Common myeloid progenitor, CD34-positive (primary cell): ENCODE measurements at regions not wholly inside any gene's neighbourhood (a gene's known extent, or its start where the extent isn't known, plus 50 kb on each side); places are given as distances from the start of the nearest gene placed in this dataset.
"Not testable (repeated sequence)": the region's sequence is repeated elsewhere in the genome, so short reads cannot be mapped to it uniquely, and the experiment has no call there.

Source experiments
- CTCF ChIA-PET: fragments of 350-600 bp; sonication (Branson Sonifier 250); formaldehyde crosslinking; loops from one replicate; lab custom pipeline; 2021; ENCODE audit warnings: antibody characterized with exemption; lab: Charles Lee
- POLR2A ChIA-PET: fragments of 350-600 bp; sonication (Branson Sonifier 250); formaldehyde crosslinking; loops from one replicate; lab custom pipeline; 2021; ENCODE audit warnings: antibody characterized with exemption; lab: Charles Lee
- DNase-seq, 3 donors: peaks; one replicate each; pipeline versions ENCODE4 v3.0.0 to v3.0.0-alpha.2; 2013
- H3K27ac ChIP-seq, 2 experiments: 1 replicate in 1 of 2; 2 replicates in 1 of 2; pipeline ENCODE4 v1.7.0; 2013; ENCODE audit warnings: inconsistent platforms in 2 of 2, low read length in 2 of 2, mild to moderate bottlenecking in 2 of 2, low read depth in 1 of 2, moderate library complexity in 1 of 2; ENCODE audit not compliant: severe bottlenecking in 2 of 2, insufficient read depth in 1 of 2, poor library complexity in 1 of 2
- H3K27me3 ChIP-seq, 5 experiments: replicated peaks in 2 of 5; 1 replicate in 3 of 5; 2 replicates in 2 of 5; pipeline versions ENCODE4 v1.6.1 to v1.7.0; 2013; ENCODE audit warnings: low read length in 4 of 5, mild to moderate bottlenecking in 2 of 5, moderate library complexity in 2 of 5, inconsistent platforms in 1 of 5; ENCODE audit not compliant: insufficient read depth in 5 of 5, control insufficient read depth in 4 of 5
- H3K36me3 ChIP-seq, 4 experiments: 1 replicate in 2 of 4; 2 replicates in 2 of 4; pipeline versions ENCODE4 v1.6.1 to v1.7.0; 2013; ENCODE audit warnings: low read length in 3 of 4, control low read depth in 1 of 4, mild to moderate bottlenecking in 1 of 4; ENCODE audit not compliant: control insufficient read depth in 4 of 4, insufficient read depth in 4 of 4
- H3K4me1 ChIP-seq, 4 experiments: 1 replicate in 3 of 4; 2 replicates in 1 of 4; pipeline versions ENCODE4 v1.6.1 to v1.7.1; 2013; ENCODE audit warnings: low read length in 3 of 4, mild to moderate bottlenecking in 3 of 4, control low read depth in 1 of 4, inconsistent platforms in 1 of 4, moderate library complexity in 1 of 4; ENCODE audit not compliant: control insufficient read depth in 4 of 4, insufficient read depth in 4 of 4; ENCODE audit errors: control extremely low read depth in 1 of 4
- H3K4me3 ChIP-seq, 7 experiments: 1 replicate in 4 of 7; 2 replicates in 3 of 7; pipeline versions ENCODE4 v1.5.1 to v1.7.0; 2013; ENCODE audit warnings: mild to moderate bottlenecking in 7 of 7, low read length in 6 of 7, moderate library complexity in 6 of 7, inconsistent platforms in 2 of 7, low read depth in 2 of 7, control low read depth in 1 of 7; ENCODE audit not compliant: insufficient read depth in 4 of 7, control insufficient read depth in 1 of 7; ENCODE audit errors: extremely low read depth in 1 of 7
- H3K9me3 ChIP-seq, 5 experiments: 1 replicate in 4 of 5; 2 replicates in 1 of 5; pipeline versions ENCODE4 v1.6.1 to v1.7.1; 2013; ENCODE audit warnings: low read length in 4 of 5, mild to moderate bottlenecking in 2 of 5, inconsistent platforms in 1 of 5, low read depth in 1 of 5, moderate library complexity in 1 of 5; ENCODE audit not compliant: control insufficient read depth in 4 of 5, insufficient read depth in 2 of 5; ENCODE audit errors: control extremely low read depth in 1 of 5
- WGBS: methylation state at CpG from one replicate; pipeline ENCODE4 v1.1.5; 2013; ENCODE audit not compliant: insufficient coverage; 5-methylcytosine and 5-hydroxymethylcytosine counted together

DNA sequence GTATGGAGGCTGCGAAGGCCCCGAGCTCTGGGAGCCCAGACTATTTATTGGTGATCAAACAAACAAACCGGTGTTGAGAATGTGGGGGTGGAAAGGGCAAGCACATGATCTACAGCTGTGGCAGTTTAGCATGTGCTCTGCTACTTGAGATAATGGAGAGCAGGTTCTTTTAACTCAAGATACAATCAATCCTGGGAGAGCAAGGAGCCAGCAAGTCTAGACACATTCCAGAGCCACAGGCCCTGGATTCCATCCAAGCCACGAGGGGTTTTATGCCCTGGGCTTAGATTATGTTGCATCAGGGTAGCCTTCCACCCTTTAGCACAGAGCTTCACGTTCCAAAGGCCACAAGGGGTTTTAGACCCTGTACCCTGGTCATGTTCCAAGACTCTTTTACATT lies 355.9 kb upstream of the ARID1B start:
- Histone ChIP-seq H3K9me3 (peaks cover 0 to 16% (median 0%) of the 10 kb centered on the region in 5 experiments), H3K4me1 (peaks cover 8 to 32% (median 22%) of the 10 kb centered on the region in 4 experiments)
- CTCF ChIA-PET, result interaction anchor here (0.9 kb wide), 1 partner anchor 36 kb away, joined by 3 read pairs; no protein-coding TSS in a partner anchor
- DNase-seq, result peak in 1 of 3 donors; percentile 17
- POLR2A ChIA-PET, H3K27me3 ChIP-seq, H3K4me3 ChIP-seq, H3K27ac ChIP-seq, H3K36me3 ChIP-seq: not testable (repeated sequence)
- 52% methylated on average over 3 of the region's 5 CpGs for WGBS

DNA sequence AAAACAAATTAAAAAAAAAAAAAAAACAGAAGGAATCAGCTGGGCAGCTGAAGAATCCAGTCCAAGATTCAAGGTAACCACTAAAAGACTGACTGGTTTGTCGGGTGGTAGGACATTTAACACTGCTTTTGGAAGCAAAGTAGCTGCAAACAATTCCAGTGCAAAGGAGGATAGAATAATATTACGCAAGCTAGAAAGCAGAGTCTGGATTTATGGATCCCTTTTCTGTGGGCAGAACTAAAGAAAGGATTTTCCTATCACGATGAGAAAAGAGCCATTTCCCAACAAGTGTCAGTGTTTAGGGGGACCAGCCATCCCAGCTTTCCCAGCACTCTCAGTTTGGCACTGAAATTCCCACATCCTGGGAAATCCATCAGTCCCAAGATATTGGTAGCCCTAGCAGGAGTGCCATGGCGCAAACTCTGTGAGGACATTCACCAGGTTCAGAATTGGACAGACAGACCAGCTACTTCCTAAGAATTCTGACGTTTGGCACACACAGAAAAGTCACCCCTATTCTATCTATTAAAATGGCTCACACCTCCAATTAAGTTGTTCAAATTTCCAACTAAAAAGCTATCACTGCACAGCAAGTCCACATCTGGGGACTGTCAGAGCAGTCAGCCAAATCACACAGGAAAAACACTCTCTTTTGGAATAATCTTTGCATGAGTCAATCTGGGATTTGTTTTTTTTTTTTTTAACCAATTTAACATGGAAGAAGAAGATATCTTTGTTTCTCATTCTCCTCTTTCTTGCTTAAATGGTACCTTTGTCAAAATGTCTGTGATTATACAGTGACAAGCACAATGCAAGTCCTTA lies 356.8 kb upstream of the ARID1B start:
- H3K4me3 ChIP-seq, result no peak overlapping the region
- H3K27me3 ChIP-seq, result no peaks in the 10 kb centered on the region
- no peaks in the 10 kb centered on the region for H3K36me3 ChIP-seq
- no peak for DNase-seq
- WGBS, result 93% methylated on average over 5 of the region's 5 CpGs
- no peak overlapping the region for H3K27ac ChIP-seq
- H3K9me3 ChIP-seq, result peaks cover 0 to 21% (median 2%) of the 10 kb centered on the region in 5 experiments
- ChIA-PET CTCF (interaction anchor here (1.3 kb wide), 1 partner anchor 9 kb away, joined by 4 read pairs; no protein-coding TSS in a partner anchor), POLR2A (no interaction called here)
- H3K4me1 ChIP-seq, result peaks cover 8 to 27% (median 22%) of the 10 kb centered on the region in 4 experiments

DNA sequence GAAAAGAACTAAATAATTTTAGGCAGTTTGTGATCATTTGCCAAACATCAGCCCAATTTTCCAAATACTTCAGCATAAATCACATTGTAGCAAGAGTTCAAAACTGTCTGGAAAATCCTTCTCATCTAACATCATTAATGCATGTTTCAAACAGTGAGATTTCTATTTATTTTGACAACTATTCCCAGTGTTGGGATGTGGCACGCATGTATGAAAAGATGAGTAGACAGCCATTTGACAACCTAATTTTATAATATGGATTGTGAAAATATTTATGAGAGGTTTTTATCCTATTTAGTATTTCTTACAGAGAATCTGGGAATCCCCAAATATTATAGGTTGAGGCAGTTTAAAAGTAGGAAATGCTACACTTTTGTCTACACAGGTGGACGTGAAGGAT lies 357.6 kb upstream of the ARID1B start:
- H3K27me3 ChIP-seq, result no peaks in the 10 kb centered on the region
- ChIA-PET CTCF (interaction anchor here (1.3 kb wide), 1 partner anchor 8 kb away, joined by 4 read pairs; no protein-coding TSS in a partner anchor), POLR2A (no interaction called here)
- no peak for DNase-seq
- peaks cover 8 to 25% (median 20%) of the 10 kb centered on the region in 4 experiments for H3K4me1 ChIP-seq
- H3K27ac ChIP-seq, result no peak overlapping the region
- no CpG with 5 or more reads among the region's 2 CpGs for WGBS
- H3K36me3 ChIP-seq, result no peaks in the 10 kb centered on the region
- H3K9me3 ChIP-seq, result peaks cover 0 to 21% (median 3%) of the 10 kb centered on the region in 5 experiments
- H3K4me3 ChIP-seq, result no peak overlapping the region

GRCh38 chr6:156418253-156418652 lies 358.9 kb upstream of the ARID1B start:
- H3K4me3 ChIP-seq, result no peak overlapping the region
- peaks cover under 1 to 13% (median 6%) of the 10 kb centered on the region in 4 experiments for H3K4me1 ChIP-seq
- no peaks in the 10 kb centered on the region for H3K36me3 ChIP-seq
- H3K27ac ChIP-seq, result no peak overlapping the region
- DNase-seq, result no peak
- WGBS, result no CpG with 5 or more reads among the region's 1 CpG
- POLR2A ChIA-PET, result interaction anchor here (0.5 to 0.6 kb wide), 2 partner anchors 257 to 722 kb away, joined by 3 to 4 read pairs; no protein-coding TSS in a partner anchor
- CTCF ChIA-PET, result interaction anchor here (0.6 to 1.4 kb wide), 4 partner anchors 9 to 268 kb away, joined by 3 to 5 read pairs (median 4); no protein-coding TSS in a partner anchor
- H3K27me3 ChIP-seq, result no peaks in the 10 kb centered on the region
- peaks cover 0 to 21% (median 3%) of the 10 kb centered on the region in 5 experiments for H3K9me3 ChIP-seq

DNA sequence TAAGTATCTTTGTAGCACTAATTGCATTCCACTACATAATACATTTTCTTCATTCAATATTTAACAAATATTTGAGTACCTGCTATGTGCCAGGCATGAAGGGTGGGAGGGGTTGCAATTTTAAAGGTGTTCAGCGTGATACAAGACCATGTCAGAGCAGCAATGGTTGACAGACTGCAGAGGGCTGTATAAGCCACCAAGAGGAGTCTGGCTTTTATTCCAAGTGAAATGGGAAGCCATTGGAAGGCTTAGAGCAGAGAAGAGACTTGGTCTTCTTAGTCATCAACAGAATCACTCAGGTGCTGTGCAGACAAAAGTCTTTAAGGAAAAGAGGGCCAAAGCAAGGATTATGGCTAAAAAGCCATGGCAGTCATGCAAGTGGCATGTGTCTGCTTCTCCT lies 360.8 kb upstream of the ARID1B start:
- DNase-seq, result no peak
- H3K27me3 ChIP-seq, result no peaks in the 10 kb centered on the region
- H3K4me3 ChIP-seq, result no peak overlapping the region
- 100% methylated on average over 1 of the region's 1 CpG for WGBS
- H3K36me3 ChIP-seq, result no peaks in the 10 kb centered on the region
- peaks cover 0 to 4% (median 0%) of the 10 kb centered on the region in 4 experiments for H3K4me1 ChIP-seq
- H3K27ac ChIP-seq, result no peak overlapping the region
- ChIA-PET POLR2A (no interaction called here), CTCF (no interaction called here)
- H3K9me3 ChIP-seq, result peaks cover 2 to 31% (median 8%) of the 10 kb centered on the region in 5 experiments

GRCh38 chr6:156413154-156413553 lies 364.0 kb upstream of the ARID1B start:
- DNase-seq, result no peak
- no peak overlapping the region for H3K4me3 ChIP-seq
- peaks cover 3 to 23% (median 7%) of the 10 kb centered on the region in 5 experiments for H3K9me3 ChIP-seq
- no peak overlapping the region for H3K27ac ChIP-seq
- CTCF ChIA-PET, result no interaction called here
- no CpG with 5 or more reads among the region's 2 CpGs for WGBS
- H3K36me3 ChIP-seq, result no peaks in the 10 kb centered on the region
- peaks cover 0 to 4% (median 0%) of the 10 kb centered on the region in 4 experiments for H3K4me1 ChIP-seq
- H3K27me3 ChIP-seq, result no peaks in the 10 kb centered on the region
- POLR2A ChIA-PET, result no interaction called here

GRCh38 chr6:156410649-156411048 lies 366.5 kb upstream of the ARID1B start:
- Histone ChIP-seq H3K36me3 (no peaks in the 10 kb centered on the region), H3K27me3 (no peaks in the 10 kb centered on the region), H3K4me1 (peaks cover 0 to 4% (median 0%) of the 10 kb centered on the region in 4 experiments), H3K4me3 (no peak overlapping the region), H3K9me3 (peaks cover 3 to 15% (median 7%) of the 10 kb centered on the region in 5 experiments), H3K27ac (no peak overlapping the region)
- DNase-seq, result no peak
- POLR2A ChIA-PET, result no interaction called here
- CTCF ChIA-PET, result interaction anchor here (0.6 to 1.6 kb wide), 2 partner anchors 10 to 170 kb away, joined by 3 to 4 read pairs; no protein-coding TSS in a partner anchor
